GM18520 (cell line): ENCODE measurements at regions not wholly inside any gene's neighbourhood (a gene's known extent, or its start where the extent isn't known, plus 50 kb on each side); places are given as distances from the start of the nearest gene placed in this dataset.

ENCODE experiments used
- ATAC-seq: cut with Tn5 transposase; IDR thresholded peaks from one replicate; pipeline ENCODE4 v1.9.1; 2021; ENCODE audit not compliant: unreplicated experiment

DNA sequence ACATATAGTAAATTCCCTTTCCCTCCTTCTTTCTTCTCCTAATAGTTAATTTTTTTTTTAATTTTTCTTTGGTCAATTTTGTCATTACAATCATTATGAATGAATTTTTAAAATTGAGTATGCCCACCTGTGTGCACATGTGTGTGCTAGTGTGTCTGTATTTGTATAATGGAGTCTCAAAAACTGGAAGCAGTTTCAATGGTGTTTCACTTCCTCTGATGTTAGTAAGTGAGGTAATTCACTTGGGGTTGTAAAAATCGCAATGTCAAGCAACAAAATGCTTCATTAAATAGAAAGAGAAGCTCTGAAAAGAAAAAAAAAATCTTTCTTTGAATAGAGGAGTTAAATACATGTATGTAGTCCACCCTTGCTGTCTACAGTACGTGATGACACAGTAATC, 1467.6 kb upstream of the NUDT12 start:
- ATAC-seq = no peak

DNA sequence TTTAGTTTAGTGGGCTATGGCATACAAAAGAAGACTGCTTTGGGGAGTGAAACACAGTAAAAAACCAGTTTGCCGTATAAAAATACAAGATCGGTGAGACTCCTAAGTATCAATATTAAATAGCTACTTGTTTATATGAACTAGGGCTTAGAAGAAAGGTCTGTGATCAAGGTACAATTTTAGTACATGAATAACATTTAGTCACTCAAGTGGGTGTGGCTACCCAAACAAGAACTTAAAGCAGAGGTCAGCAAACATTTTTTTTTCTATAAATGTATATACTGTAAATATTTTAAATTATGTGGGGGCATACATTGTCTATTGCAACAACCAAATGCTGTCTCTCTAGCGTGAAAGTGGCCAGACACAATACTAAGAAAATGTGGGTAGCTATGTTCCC, 1452.5 kb upstream of the NUDT12 start:
- ATAC-seq = no peak

DNA sequence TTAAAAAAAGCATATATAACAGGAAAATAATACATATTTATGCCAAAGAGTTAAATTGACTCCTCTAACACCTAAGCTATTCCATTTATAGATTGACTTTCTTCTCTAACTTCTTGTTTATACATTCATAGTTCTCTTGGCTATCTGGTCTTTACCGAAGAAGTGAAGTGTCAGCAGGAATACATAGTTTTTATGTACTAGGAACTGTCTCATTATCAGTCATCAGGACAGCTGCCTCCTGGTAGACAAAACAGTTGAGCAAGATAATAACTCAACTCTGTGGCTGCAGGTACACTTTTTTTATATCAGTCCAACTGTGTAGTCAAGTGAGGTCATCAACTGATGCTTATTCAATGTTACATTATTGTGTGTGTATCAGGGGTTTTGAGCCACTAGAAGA, 1436.0 kb upstream of the NUDT12 start:
- ATAC-seq = no peak

GRCh38 chr5:104998169-104998568, 1435.6 kb upstream of the NUDT12 start:
- no peak for ATAC-seq

GRCh38 chr5:104987074-104987473, 1424.5 kb upstream of the NUDT12 start:
- no peak for ATAC-seq

GRCh38 chr5:104977529-104977928, 1414.9 kb upstream of the NUDT12 start:
- no peak for ATAC-seq

DNA sequence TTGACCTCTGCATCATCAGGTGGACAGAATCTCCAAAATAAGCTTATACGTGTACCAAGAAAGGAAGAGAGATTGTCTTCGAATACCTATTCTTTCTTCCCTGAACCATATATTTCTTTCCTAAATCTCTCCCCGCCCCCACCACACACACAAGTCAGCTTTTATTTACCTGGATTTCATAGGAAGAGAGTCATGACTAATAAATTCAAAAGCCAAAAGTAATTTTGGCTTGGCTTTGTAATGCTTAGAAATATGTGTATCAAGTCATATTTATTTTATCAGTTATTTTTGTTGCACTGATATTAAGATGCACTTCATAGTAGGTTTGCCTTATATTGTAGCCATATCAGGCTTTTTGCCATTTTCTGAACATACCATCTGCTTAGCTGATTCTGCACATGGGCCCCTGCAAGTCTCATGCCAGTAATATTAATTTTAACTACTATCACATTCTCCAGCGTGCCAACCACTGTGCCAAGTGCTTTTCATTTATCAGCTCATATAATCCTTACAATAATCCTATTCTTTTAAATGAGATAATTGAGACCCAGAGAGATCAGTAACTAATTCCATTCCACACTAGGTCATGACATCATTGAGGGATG, 1405.3 kb upstream of the NUDT12 start:
- no peak for ATAC-seq

DNA sequence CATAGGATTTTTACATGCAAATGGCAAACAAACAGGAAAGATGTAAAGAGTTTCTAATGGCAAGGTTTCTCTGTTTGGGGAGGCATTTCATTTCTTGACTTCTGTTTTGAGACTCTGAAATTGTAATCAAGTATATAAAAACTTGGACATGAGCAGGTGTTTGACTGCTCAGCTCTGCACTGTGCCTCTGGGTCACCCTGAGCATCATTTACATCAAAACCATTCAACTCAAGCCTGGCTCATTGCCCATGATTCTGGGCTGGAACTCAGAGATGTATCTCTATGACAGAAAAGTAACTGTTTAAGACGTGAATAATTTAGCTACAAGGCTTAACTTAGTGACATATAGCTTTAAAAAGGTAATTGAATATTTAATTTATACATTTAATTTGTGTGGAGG, 1402.4 kb upstream of the NUDT12 start:
- no peak for ATAC-seq

GRCh38 chr5:104955479-104955878, 1392.9 kb upstream of the NUDT12 start:
- ATAC-seq = no peak

DNA sequence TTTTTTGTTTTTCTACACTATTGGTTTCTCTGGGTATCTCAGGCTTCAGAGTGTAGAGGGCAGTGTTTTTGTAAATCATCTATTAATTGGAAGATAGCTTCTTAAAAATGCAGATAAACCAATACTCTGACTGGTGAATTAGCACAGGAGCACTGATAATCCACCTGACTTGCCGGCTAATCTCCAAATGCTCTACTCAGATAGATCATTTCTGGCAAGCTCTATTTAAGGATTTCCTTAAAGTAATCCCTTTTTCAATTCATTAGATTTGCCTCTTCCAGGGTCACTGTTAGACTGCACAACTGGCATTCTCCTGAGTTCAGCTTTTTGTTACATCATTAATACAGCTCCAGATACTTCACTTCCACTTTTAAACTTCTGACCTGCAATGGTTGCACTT, 1390.3 kb upstream of the NUDT12 start:
- no peak for ATAC-seq

DNA sequence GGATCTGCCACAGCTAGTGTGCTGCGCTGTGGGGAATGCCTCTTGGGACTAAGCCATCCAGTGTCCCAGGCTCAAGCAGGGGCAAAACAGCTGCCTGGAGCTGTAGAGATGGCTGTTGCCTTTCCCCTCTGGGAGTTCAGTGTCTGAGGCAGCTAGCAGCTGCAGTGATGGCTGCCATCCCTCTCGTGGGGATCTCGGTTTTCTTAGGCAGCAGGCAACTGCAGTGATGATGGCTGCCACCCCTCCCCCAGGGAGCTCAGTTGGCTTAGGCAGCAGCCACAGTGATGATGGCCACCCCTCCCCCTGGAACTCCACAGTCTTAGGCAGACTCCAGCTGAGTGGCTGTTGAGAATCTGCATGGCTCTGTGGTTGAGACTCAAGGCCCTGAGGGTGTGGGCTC, 1389.2 kb upstream of the NUDT12 start:
- ATAC-seq = no peak

GRCh38 chr5:104947076-104947475, 1384.5 kb upstream of the NUDT12 start:
- ATAC-seq = no peak

- ATAC-seq = no peak
These were observed 1380.1 kb upstream of the NUDT12 start for GRCh38 chr5:104942735-104943134.

GRCh38 chr5:104941030-104941645, 1378.5 kb upstream of the NUDT12 start:
- ATAC-seq = no peak

DNA sequence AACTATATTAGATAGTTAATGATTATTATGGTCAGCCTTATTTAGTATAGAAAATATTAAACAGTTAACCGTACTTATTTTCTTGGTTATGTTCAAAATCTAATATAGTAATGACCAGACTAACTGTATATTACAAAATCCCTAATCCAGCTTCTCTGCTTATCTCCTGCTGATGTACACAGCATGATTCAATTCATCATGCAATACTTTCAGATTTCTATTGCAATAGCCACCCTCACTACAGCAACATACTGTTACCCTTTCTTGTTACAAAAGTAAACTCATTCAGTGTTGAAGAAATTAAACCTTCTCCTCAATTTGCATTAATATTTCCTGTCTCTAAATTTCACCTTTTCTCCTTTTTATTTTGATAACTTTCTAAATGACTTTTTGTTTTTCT, 1375.0 kb upstream of the NUDT12 start:
- no peak for ATAC-seq

- no peak for ATAC-seq
These were observed 1369.8 kb upstream of the NUDT12 start for GRCh38 chr5:104932431-104932830.

- ATAC-seq = no peak
These were observed 1366.4 kb upstream of the NUDT12 start for GRCh38 chr5:104928906-104929520.

DNA sequence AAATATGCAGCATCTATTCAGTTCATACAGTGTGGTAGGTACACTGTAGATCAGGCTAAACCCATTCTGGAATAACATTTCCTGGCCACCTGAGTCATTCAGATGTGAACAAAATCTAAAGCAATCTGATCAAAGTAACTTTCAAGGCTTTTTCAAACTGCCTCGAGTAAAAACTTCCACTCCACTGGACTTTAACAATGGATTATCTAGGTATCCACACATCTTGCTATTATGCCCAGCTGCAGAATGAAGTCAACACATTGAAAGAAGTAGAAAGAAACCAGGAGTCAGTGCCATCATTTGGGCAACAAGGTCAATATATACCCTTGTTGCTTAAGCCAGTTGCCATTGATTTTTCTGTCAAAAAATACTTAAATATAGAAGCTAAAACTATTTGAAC, 1352.6 kb upstream of the NUDT12 start:
- no peak for ATAC-seq

DNA sequence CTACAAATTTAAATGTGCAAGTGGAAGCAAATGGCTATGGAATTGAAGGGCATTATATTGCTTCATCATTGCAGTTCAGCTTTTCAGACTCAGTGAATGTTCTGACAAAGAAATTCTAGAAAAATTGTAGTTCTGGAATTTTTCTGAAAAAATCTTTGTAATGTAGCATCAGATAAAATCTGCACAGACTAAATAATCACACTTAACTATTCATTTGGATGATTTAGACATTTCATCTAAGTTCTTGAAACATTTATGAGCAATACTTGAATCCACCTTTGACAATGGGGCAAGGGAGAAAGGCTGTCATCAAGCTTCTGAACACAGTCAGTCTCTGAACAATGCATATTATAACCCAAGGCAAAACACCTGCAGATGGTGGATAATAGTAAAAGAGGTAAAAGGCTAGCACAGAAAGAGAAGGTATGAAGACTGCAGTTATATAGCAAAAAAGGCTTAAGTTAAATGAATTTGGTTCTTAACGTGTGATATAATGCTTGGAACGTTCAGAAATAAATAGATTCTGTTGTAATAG, 1352.0 kb upstream of the NUDT12 start:
- ATAC-seq = no peak

DNA sequence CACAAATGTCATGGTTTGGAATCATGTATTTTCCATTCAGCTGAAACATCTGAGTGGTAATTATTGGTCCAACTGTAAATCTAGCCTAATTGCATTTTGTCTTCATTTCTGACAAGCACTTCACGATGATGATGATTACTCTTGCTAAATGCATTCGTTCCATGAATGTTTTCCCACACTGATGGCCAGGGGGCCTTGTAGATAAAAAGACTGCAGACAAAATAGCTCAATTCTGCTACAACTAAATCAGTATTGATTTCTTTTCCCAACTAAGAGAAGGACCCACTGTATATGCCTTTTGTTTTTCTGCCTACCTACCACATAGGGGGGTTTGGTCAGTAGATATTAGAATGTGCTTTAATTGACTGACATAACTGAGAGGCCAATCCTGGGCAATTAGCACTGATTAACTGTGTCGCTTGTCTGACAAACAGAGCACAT, 1351.3 kb upstream of the NUDT12 start:
- no peak for ATAC-seq

DNA sequence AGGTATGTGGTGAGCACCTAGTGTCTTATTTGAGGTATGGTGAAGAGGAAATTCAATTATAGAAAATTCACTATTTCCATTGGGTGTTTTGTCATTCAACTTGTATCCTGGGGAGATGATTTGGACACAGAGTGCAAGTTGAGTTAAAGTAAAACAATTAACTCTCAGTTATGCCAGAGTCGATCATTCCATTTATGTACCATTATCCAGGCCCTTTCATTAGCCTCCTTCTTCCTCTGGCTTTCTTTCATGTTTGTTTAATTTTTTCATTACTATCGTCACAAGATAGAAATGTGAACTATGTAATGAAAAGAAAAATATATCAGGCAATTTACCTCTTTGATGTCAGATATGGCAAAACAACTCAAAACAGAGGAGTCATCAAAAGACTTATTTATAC, 1347.2 kb upstream of the NUDT12 start:
- no peak for ATAC-seq

DNA sequence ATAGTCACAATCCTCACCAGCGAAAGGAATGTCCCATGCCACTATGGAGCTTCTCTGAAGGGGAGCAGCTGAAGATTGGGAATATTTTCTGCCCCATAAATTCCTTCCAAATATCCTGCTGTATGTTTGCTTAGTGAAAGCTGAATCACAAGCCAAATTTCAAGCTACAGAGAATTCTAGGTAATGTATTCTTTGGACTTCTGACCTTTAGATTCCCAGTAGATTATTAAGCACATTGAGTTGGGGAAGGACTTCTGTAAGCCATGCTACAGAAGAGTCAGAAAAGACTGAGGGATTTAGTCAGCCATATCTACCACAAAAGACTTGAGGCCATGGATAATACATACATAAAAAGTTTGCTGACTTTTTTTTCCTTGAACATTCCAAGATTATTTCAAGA, 1342.0 kb upstream of the NUDT12 start:
- no peak for ATAC-seq
